ENCODE measurements at regions not wholly inside any gene's neighbourhood (a gene's known extent, or its start where the extent isn't known, plus 50 kb on each side); places are given as distances from the start of the nearest gene placed in this dataset.
"Not testable (repeated sequence)": the region's sequence is repeated elsewhere in the genome, so short reads cannot be mapped to it uniquely, and the experiment has no call there.

GRCh38 chr5:35561396-35561795 is 56.3 kb upstream of the SPEF2 start:
- Mint-ChIP-seq H3K36me3 (ENCODE audit: low read depth) (peaks cover 9% of the 10 kb centered on the region), H3K9me3 (peaks cover 33% of the 10 kb centered on the region), H3K4me1 (no peaks in the 10 kb centered on the region), H3K27me3 (no peaks in the 10 kb centered on the region), H3K4me3 (no peak overlapping the region), H3K27ac (no peak overlapping the region)
- ATAC-seq (no peak), DNase-seq (no peak)

- Mint-ChIP-seq H3K27me3 (no peaks in the 10 kb centered on the region), H3K4me3 (no peak overlapping the region), H3K9me3 (peaks cover 33% of the 10 kb centered on the region), H3K4me1 (no peaks in the 10 kb centered on the region), H3K36me3 (ENCODE audit: low read depth) (peaks cover 9% of the 10 kb centered on the region), H3K27ac (no peak overlapping the region)
- ATAC-seq: no peak
- no peak for DNase-seq
Observed at GRCh38 chr5:35557748-35558147, 59.9 kb upstream of the SPEF2 start.

- no peak overlapping the region for H3K27ac Mint-ChIP-seq
- H3K27me3 Mint-ChIP-seq: no peaks in the 10 kb centered on the region
- no peak for ATAC-seq
- peaks cover 28% of the 10 kb centered on the region for H3K9me3 Mint-ChIP-seq
- peaks cover 9% of the 10 kb centered on the region for H3K36me3 Mint-ChIP-seq (ENCODE audit: low read depth)
- no peak overlapping the region for H3K4me3 Mint-ChIP-seq
- no peaks in the 10 kb centered on the region for H3K4me1 Mint-ChIP-seq
- DNase-seq: no peak
Observed at GRCh38 chr5:35557199-35557598, 60.5 kb upstream of the SPEF2 start.

- Mint-ChIP-seq H3K4me1 (no peaks in the 10 kb centered on the region), H3K9me3 (peaks cover 22% of the 10 kb centered on the region), H3K27me3 (peaks cover 1% of the 10 kb centered on the region), H3K27ac (no peak overlapping the region), H3K36me3 (ENCODE audit: low read depth) (peaks cover 4% of the 10 kb centered on the region), H3K4me3 (no peak overlapping the region)
- no peak for ATAC-seq
- DNase-seq: no peak
Observed at GRCh38 chr5:35554016-35554415, 63.6 kb upstream of the SPEF2 start.

- DNase-seq (no peak), ATAC-seq (no peak)
- Mint-ChIP-seq H3K36me3 (ENCODE audit: low read depth) (no peaks in the 10 kb centered on the region), H3K4me1 (peaks cover 4% of the 10 kb centered on the region), H3K27me3 (peaks cover 19% of the 10 kb centered on the region), H3K9me3 (no peaks in the 10 kb centered on the region), H3K27ac (no peak overlapping the region), H3K4me3 (no peak overlapping the region)
Observed at GRCh38 chr5:35545190-35545589, 72.5 kb upstream of the SPEF2 start.

- Mint-ChIP-seq H3K9me3 (no peaks in the 10 kb centered on the region), H3K36me3 (ENCODE audit: low read depth) (no peaks in the 10 kb centered on the region), H3K27ac (no peak overlapping the region), H3K4me1 (peaks cover 4% of the 10 kb centered on the region), H3K27me3 (peaks cover 19% of the 10 kb centered on the region), H3K4me3 (no peak overlapping the region)
- ATAC-seq (no peak), DNase-seq (no peak)
Observed at GRCh38 chr5:35543408-35543807, 74.3 kb upstream of the SPEF2 start.

GRCh38 chr5:35540002-35540401 is 77.7 kb upstream of the SPEF2 start:
- ATAC-seq: no peak
- no peaks in the 10 kb centered on the region for H3K4me1 Mint-ChIP-seq
- no peak overlapping the region for H3K27ac Mint-ChIP-seq
- no peaks in the 10 kb centered on the region for H3K9me3 Mint-ChIP-seq
- peaks cover 5% of the 10 kb centered on the region for H3K27me3 Mint-ChIP-seq
- H3K4me3 Mint-ChIP-seq: no peak overlapping the region
- no peak for DNase-seq
- H3K36me3 Mint-ChIP-seq (ENCODE audit: low read depth): no peaks in the 10 kb centered on the region

- ATAC-seq (no peak), DNase-seq (no peak)
- Mint-ChIP-seq H3K4me1 (no peaks in the 10 kb centered on the region), H3K27ac (no peak overlapping the region), H3K27me3 (peaks cover 3% of the 10 kb centered on the region), H3K9me3 (no peaks in the 10 kb centered on the region), H3K4me3 (no peak overlapping the region), H3K36me3 (ENCODE audit: low read depth) (no peaks in the 10 kb centered on the region)
Observed at GRCh38 chr5:35538198-35538931, 79.3 kb upstream of the SPEF2 start.

- H3K9me3 Mint-ChIP-seq: no peaks in the 10 kb centered on the region
- peaks cover 5% of the 10 kb centered on the region for H3K27me3 Mint-ChIP-seq
- no peak overlapping the region for H3K4me3 Mint-ChIP-seq
- no peaks in the 10 kb centered on the region for H3K4me1 Mint-ChIP-seq
- DNase-seq (no peak), ATAC-seq (no peak)
- H3K27ac Mint-ChIP-seq: no peak overlapping the region
- H3K36me3 Mint-ChIP-seq (ENCODE audit: low read depth): no peaks in the 10 kb centered on the region
Observed at GRCh38 chr5:35533156-35533555, 84.5 kb upstream of the SPEF2 start.

GRCh38 chr5:35531553-35531952 is 86.1 kb upstream of the SPEF2 start:
- ATAC-seq: not testable (repeated sequence)

GRCh38 chr5:35518104-35518503 is 99.6 kb upstream of the SPEF2 start:
- ATAC-seq (no peak), DNase-seq (no peak)
- no peaks in the 10 kb centered on the region for H3K27me3 Mint-ChIP-seq
- no peak overlapping the region for H3K4me3 Mint-ChIP-seq
- H3K9me3 Mint-ChIP-seq: peaks cover 7% of the 10 kb centered on the region
- H3K36me3 Mint-ChIP-seq (ENCODE audit: low read depth): no peaks in the 10 kb centered on the region
- H3K27ac Mint-ChIP-seq: no peak overlapping the region
- H3K4me1 Mint-ChIP-seq: no peaks in the 10 kb centered on the region

More at GRCh38 chr5:35531553-35531952, 86.1 kb upstream of the SPEF2 start:
- H3K4me3 Mint-ChIP-seq; H3K9me3 Mint-ChIP-seq; H3K27me3 Mint-ChIP-seq; DNase-seq; H3K36me3 Mint-ChIP-seq (ENCODE audit: low read depth); H3K27ac Mint-ChIP-seq; H3K4me1 Mint-ChIP-seq: not testable (repeated sequence)

GRCh38 chr5:35516271-35516670 is 101.4 kb upstream of the SPEF2 start:
- ATAC-seq: no peak
- H3K27ac Mint-ChIP-seq: no peak overlapping the region
- no peaks in the 10 kb centered on the region for H3K27me3 Mint-ChIP-seq
- peaks cover 11% of the 10 kb centered on the region for H3K9me3 Mint-ChIP-seq
- no peak for DNase-seq
- no peaks in the 10 kb centered on the region for H3K4me1 Mint-ChIP-seq
- no peaks in the 10 kb centered on the region for H3K36me3 Mint-ChIP-seq (ENCODE audit: low read depth)
- no peak overlapping the region for H3K4me3 Mint-ChIP-seq

GRCh38 chr5:35513612-35514011 is 104.1 kb upstream of the SPEF2 start:
- Mint-ChIP-seq H3K4me1 (no peaks in the 10 kb centered on the region), H3K4me3 (no peak overlapping the region), H3K36me3 (ENCODE audit: low read depth) (no peaks in the 10 kb centered on the region), H3K27me3 (no peaks in the 10 kb centered on the region), H3K9me3 (peaks cover 18% of the 10 kb centered on the region), H3K27ac (no peak overlapping the region)
- ATAC-seq: no peak
- no peak for DNase-seq

- no peaks in the 10 kb centered on the region for H3K4me1 Mint-ChIP-seq
- H3K9me3 Mint-ChIP-seq: peaks cover 27% of the 10 kb centered on the region
- no peaks in the 10 kb centered on the region for H3K36me3 Mint-ChIP-seq (ENCODE audit: low read depth)
- DNase-seq (no peak), ATAC-seq (no peak)
- H3K27me3 Mint-ChIP-seq: no peaks in the 10 kb centered on the region
- H3K4me3 Mint-ChIP-seq: no peak overlapping the region
- no peak overlapping the region for H3K27ac Mint-ChIP-seq
Observed at GRCh38 chr5:35502206-35502605, 115.5 kb upstream of the SPEF2 start.

GRCh38 chr5:35488791-35489190 is 128.9 kb upstream of the SPEF2 start:
- no peak for DNase-seq
- H3K4me1 Mint-ChIP-seq: no peaks in the 10 kb centered on the region
- H3K27me3 Mint-ChIP-seq: peaks cover 3% of the 10 kb centered on the region
- ATAC-seq: no peak
- no peaks in the 10 kb centered on the region for H3K36me3 Mint-ChIP-seq (ENCODE audit: low read depth)
- no peak overlapping the region for H3K27ac Mint-ChIP-seq
- H3K4me3 Mint-ChIP-seq: no peak overlapping the region
- H3K9me3 Mint-ChIP-seq: peaks cover 3% of the 10 kb centered on the region

GRCh38 chr5:35488055-35488454 is 129.6 kb upstream of the SPEF2 start:
- Mint-ChIP-seq H3K27ac (no peak overlapping the region), H3K27me3 (peaks cover 3% of the 10 kb centered on the region), H3K36me3 (ENCODE audit: low read depth) (no peaks in the 10 kb centered on the region), H3K9me3 (no peaks in the 10 kb centered on the region), H3K4me1 (no peaks in the 10 kb centered on the region), H3K4me3 (no peak overlapping the region)
- ATAC-seq (no peak), DNase-seq (no peak)

Measured in activated naive CD8-positive, alpha-beta T cell treated with anti-CD3 and anti-CD28 coated beads, Interleukin-2, amount 50 U/mL, for 24 hours (primary cell).